ENCODE measurements at regions not wholly inside any gene's neighbourhood (a gene's known extent, or its start where the extent isn't known, plus 50 kb on each side); places are given as distances from the start of the nearest gene placed in this dataset.
A peak's percentile ranks its signal among the peaks of the same experiment; 100 is the strongest.

DNA sequence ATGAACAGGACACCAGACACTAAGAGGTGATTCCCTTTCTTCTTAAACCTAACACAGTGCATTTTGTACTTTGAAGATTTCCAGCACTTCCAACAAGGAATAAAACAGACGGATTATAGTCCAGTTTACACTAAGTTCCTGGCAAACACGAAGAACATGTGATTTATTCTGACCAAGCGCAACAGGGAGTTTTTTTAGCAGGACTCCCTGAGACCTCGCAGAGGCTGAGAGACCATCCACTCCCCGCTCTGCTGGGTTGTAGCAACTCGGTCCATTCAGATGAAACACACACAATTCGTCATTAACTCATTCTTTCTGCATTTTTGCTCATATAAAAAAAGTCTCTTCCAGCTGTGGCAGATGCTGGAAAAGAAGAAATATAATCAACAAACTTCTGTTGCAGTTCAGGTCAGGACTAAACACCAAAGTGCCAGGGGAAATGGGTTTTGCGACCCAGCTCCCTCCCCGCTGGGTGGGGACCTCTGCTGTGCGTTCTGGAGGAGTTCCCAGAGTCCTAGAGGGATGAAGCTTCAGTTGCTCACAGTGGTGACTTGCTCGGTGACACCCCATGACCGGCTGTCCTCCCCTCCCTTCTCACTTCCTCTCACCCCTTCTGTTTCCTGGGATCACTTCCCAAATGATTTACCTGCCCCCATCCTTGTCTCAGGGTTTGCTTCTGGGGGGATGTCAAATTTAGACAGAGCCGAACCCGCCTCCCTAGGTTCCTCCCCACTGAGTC is 52.5 kb downstream of the KCNF1 start:
- peaks cover 3% of the 10 kb centered on the region for H3K4me1 ChIP-seq (ENCODE audit: control insufficient read depth, low read depth, low read length)
- H4K8ac ChIP-seq (ENCODE audit: low read depth, low read length) = no peak overlapping the region
- no peak overlapping the region for H3K23ac ChIP-seq (ENCODE audit: low read length)
- no peaks in the 10 kb centered on the region for H3K27me3 ChIP-seq (ENCODE audit: insufficient read depth, low read length, poor library complexity)
- no peak overlapping the region for H3K4ac ChIP-seq (ENCODE audit: low read depth, low read length)
- no peaks in the 10 kb centered on the region for H3K79me1 ChIP-seq (ENCODE audit: low read length)
- no peaks in the 10 kb centered on the region for H3K36me3 ChIP-seq (ENCODE audit: control insufficient read depth, insufficient read depth, low read length)
- H4K5ac ChIP-seq (ENCODE audit: low read length) = no peak overlapping the region
- H3K18ac ChIP-seq (ENCODE audit: low read length) = no peak overlapping the region
- H3K4me3 ChIP-seq (ENCODE audit: low read length) = no peak overlapping the region
- H2BK120ac ChIP-seq (ENCODE audit: low read depth, low read length) = no peak overlapping the region
- no peak overlapping the region for H3K27ac ChIP-seq (ENCODE audit: low read depth, low read length)
- no CpG with 5 or more reads among the region's 14 CpGs for WGBS (ENCODE audit: extremely low coverage, insufficient coverage, low lambda C conversion rate)
- no peak overlapping the region for H3K4me2 ChIP-seq (ENCODE audit: low read length)
- no peak overlapping the region for H2BK15ac ChIP-seq (replicated peaks; ENCODE audit: low read depth)
- H2AK5ac ChIP-seq (ENCODE audit: low read length) = no peak overlapping the region
- H3K56ac ChIP-seq (ENCODE audit: low read length) = no peak overlapping the region
- no peak overlapping the region for H2BK5ac ChIP-seq (ENCODE audit: low read length)
- DNase-seq = no peak
- no peaks in the 10 kb centered on the region for H3K79me2 ChIP-seq (ENCODE audit: control insufficient read depth, insufficient read depth, low read length)
- no peak overlapping the region for H3K9ac ChIP-seq (ENCODE audit: low read length)

DNA sequence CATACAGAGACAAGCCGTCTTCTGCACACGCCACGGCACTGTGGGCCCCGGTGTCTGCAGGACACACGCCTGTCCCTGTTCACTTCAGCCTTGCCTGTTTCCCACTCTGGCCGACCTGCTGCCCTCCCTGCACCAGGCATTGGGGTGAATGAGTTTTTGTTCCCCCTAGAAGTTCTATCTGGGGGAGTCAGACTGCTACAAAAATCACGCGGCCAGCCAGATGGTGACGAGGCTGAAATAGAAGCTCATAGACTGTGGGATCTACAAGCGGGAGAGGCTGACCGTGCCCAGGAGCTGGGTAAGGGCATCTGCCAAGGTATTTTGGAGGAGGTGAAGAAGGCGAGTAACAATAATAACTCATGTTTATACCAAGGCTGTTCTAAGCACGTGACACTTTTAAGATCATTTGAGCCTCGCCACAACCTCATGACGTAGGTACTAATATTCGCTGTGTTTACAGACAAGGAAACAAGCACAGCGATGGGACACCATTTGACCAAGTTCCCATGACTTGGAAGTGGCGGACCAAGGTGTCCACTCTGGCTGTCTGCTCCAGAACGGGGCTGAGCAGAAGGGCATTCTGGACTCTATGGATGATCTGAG is 53.6 kb downstream of the KCNF1 start:
- WGBS (ENCODE audit: extremely low coverage, insufficient coverage, low lambda C conversion rate) = no CpG with 5 or more reads among the region's 19 CpGs
- Histone ChIP-seq H3K27ac (ENCODE audit: low read depth, low read length) (no peak overlapping the region), H3K79me1 (ENCODE audit: low read length) (no peaks in the 10 kb centered on the region), H2BK15ac (replicated peaks; ENCODE audit: low read depth) (no peak overlapping the region), H2BK5ac (ENCODE audit: low read length) (no peak overlapping the region), H3K27me3 (ENCODE audit: insufficient read depth, low read length, poor library complexity) (no peaks in the 10 kb centered on the region), H3K4me3 (ENCODE audit: low read length) (no peak overlapping the region), H3K23ac (ENCODE audit: low read length) (no peak overlapping the region), H3K79me2 (ENCODE audit: control insufficient read depth, insufficient read depth, low read length) (no peaks in the 10 kb centered on the region), H2AK5ac (ENCODE audit: low read length) (no peak overlapping the region), H3K4me2 (ENCODE audit: low read length) (no peak overlapping the region), H3K18ac (ENCODE audit: low read length) (no peak overlapping the region), H4K5ac (ENCODE audit: low read length) (no peak overlapping the region), H4K8ac (ENCODE audit: low read depth, low read length) (no peak overlapping the region), H2BK120ac (ENCODE audit: low read depth, low read length) (no peak overlapping the region), H3K4ac (ENCODE audit: low read depth, low read length) (no peak overlapping the region), H3K56ac (ENCODE audit: low read length) (peak overlapping the region; percentile 30), H3K4me1 (ENCODE audit: control insufficient read depth, low read depth, low read length) (peaks cover 3% of the 10 kb centered on the region), H3K36me3 (ENCODE audit: control insufficient read depth, insufficient read depth, low read length) (no peaks in the 10 kb centered on the region), H3K9ac (ENCODE audit: low read length) (no peak overlapping the region)
- no peak for DNase-seq

DNA sequence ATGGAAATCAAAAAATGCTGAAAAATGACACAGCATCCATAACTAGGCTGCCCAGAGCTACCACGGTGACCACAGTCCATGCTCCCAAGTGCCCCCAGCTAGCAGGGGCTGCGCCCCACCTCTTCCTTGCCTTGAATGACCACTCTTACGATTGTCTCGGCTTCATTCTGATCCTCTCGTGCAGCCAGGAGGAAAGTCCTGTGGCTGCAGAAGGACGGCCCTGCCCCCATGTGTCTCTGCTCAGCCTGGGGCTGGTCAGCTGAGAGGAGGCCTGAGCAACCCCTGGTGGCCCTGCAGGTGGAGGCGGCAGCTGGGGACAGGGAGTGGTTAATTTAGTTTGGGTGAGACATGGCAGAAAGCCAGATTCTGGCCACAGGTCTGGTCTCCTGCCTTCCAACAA is 54.3 kb downstream of the KCNF1 start:
- no peak overlapping the region for H3K9ac ChIP-seq (ENCODE audit: low read length)
- no peak overlapping the region for H4K8ac ChIP-seq (ENCODE audit: low read depth, low read length)
- H2BK5ac ChIP-seq (ENCODE audit: low read length) = no peak overlapping the region
- no peak overlapping the region for H4K5ac ChIP-seq (ENCODE audit: low read length)
- no peak overlapping the region for H3K23ac ChIP-seq (ENCODE audit: low read length)
- no peak for DNase-seq
- H3K4me1 ChIP-seq (ENCODE audit: control insufficient read depth, low read depth, low read length) = peaks cover 3% of the 10 kb centered on the region
- no peak overlapping the region for H2BK120ac ChIP-seq (ENCODE audit: low read depth, low read length)
- no peak overlapping the region for H2AK5ac ChIP-seq (ENCODE audit: low read length)
- H3K56ac ChIP-seq (ENCODE audit: low read length) = no peak overlapping the region
- no peaks in the 10 kb centered on the region for H3K36me3 ChIP-seq (ENCODE audit: control insufficient read depth, insufficient read depth, low read length)
- H3K4me2 ChIP-seq (ENCODE audit: low read length) = no peak overlapping the region
- H3K27me3 ChIP-seq (ENCODE audit: insufficient read depth, low read length, poor library complexity) = no peaks in the 10 kb centered on the region
- H3K18ac ChIP-seq (ENCODE audit: low read length) = no peak overlapping the region
- no peaks in the 10 kb centered on the region for H3K79me2 ChIP-seq (ENCODE audit: control insufficient read depth, insufficient read depth, low read length)
- H3K27ac ChIP-seq (ENCODE audit: low read depth, low read length) = no peak overlapping the region
- no peak overlapping the region for H3K4ac ChIP-seq (ENCODE audit: low read depth, low read length)
- no peaks in the 10 kb centered on the region for H3K79me1 ChIP-seq (ENCODE audit: low read length)
- WGBS (ENCODE audit: extremely low coverage, insufficient coverage, low lambda C conversion rate) = no CpG with 5 or more reads among the region's 7 CpGs
- H3K4me3 ChIP-seq (ENCODE audit: low read length) = no peak overlapping the region
- H2BK15ac ChIP-seq (replicated peaks; ENCODE audit: low read depth) = no peak overlapping the region

DNA sequence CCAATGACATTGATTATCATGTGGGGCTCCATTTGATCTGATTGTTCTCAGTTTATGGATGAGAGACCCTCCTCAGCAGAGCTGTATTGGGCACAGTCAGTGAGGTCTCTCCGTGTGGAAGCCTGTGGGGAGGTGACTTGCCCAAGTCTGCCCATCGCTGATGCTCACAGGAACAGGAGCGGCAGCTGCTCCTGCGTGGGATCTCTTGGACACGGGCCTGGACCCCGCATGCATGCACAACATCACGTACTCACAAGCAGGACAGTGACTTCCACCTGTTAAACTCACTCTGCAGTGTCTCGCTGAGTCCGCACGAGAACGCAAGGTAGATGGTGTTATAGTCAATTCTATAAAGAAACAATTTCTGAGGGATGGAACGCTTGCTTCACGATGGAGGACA is 55.0 kb downstream of the KCNF1 start:
- Histone ChIP-seq H3K4me1 (ENCODE audit: control insufficient read depth, low read depth, low read length) (peaks cover 3% of the 10 kb centered on the region), H3K56ac (ENCODE audit: low read length) (no peak overlapping the region), H3K79me1 (ENCODE audit: low read length) (no peaks in the 10 kb centered on the region), H3K9ac (ENCODE audit: low read length) (no peak overlapping the region), H2BK120ac (ENCODE audit: low read depth, low read length) (no peak overlapping the region), H3K18ac (ENCODE audit: low read length) (no peak overlapping the region), H3K4me2 (ENCODE audit: low read length) (no peak overlapping the region), H3K79me2 (ENCODE audit: control insufficient read depth, insufficient read depth, low read length) (no peaks in the 10 kb centered on the region), H2BK5ac (ENCODE audit: low read length) (no peak overlapping the region), H4K5ac (ENCODE audit: low read length) (no peak overlapping the region), H4K8ac (ENCODE audit: low read depth, low read length) (no peak overlapping the region), H3K4ac (ENCODE audit: low read depth, low read length) (no peak overlapping the region), H3K23ac (ENCODE audit: low read length) (no peak overlapping the region), H3K27me3 (ENCODE audit: insufficient read depth, low read length, poor library complexity) (no peaks in the 10 kb centered on the region), H2AK5ac (ENCODE audit: low read length) (no peak overlapping the region), H2BK15ac (replicated peaks; ENCODE audit: low read depth) (no peak overlapping the region), H3K36me3 (ENCODE audit: control insufficient read depth, insufficient read depth, low read length) (no peaks in the 10 kb centered on the region), H3K4me3 (ENCODE audit: low read length) (no peak overlapping the region), H3K27ac (ENCODE audit: low read depth, low read length) (no peak overlapping the region)
- DNase-seq = no peak
- no CpG with 5 or more reads among the region's 13 CpGs for WGBS (ENCODE audit: extremely low coverage, insufficient coverage, low lambda C conversion rate)

DNA sequence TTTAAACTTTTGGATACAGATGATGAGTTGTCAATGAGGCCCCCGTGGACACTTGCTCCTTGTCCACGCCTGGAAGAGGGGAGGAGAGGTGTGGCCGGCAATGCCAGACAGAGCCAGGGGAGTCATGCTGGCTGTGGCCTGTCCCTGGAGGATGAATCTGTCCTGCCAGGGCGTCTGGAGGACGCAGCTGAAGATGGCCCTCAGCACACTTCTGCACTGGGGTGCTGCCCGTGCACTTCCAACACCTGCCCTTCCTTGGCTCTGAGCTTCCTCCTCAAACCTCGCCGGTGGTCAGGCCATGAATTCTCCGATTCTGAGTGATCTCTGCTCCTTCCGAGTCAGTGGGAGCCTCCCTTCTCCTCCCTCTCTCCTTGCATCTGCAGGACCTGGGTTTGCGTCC is 56.4 kb downstream of the KCNF1 start:
- H3K4ac ChIP-seq (ENCODE audit: low read depth, low read length) = no peak overlapping the region
- H4K8ac ChIP-seq (ENCODE audit: low read depth, low read length) = no peak overlapping the region
- H3K56ac ChIP-seq (ENCODE audit: low read length) = no peak overlapping the region
- no peak overlapping the region for H3K9ac ChIP-seq (ENCODE audit: low read length)
- H3K79me1 ChIP-seq (ENCODE audit: low read length) = no peaks in the 10 kb centered on the region
- no peaks in the 10 kb centered on the region for H3K36me3 ChIP-seq (ENCODE audit: control insufficient read depth, insufficient read depth, low read length)
- H3K23ac ChIP-seq (ENCODE audit: low read length) = no peak overlapping the region
- no peak overlapping the region for H4K5ac ChIP-seq (ENCODE audit: low read length)
- no peak overlapping the region for H3K4me3 ChIP-seq (ENCODE audit: low read length)
- WGBS (ENCODE audit: extremely low coverage, insufficient coverage, low lambda C conversion rate) = no CpG with 5 or more reads among the region's 11 CpGs
- H3K4me1 ChIP-seq (ENCODE audit: control insufficient read depth, low read depth, low read length) = peaks cover 3% of the 10 kb centered on the region
- no peak overlapping the region for H2BK5ac ChIP-seq (ENCODE audit: low read length)
- H3K18ac ChIP-seq (ENCODE audit: low read length) = no peak overlapping the region
- H3K79me2 ChIP-seq (ENCODE audit: control insufficient read depth, insufficient read depth, low read length) = no peaks in the 10 kb centered on the region
- no peak overlapping the region for H3K4me2 ChIP-seq (ENCODE audit: low read length)
- H2BK15ac ChIP-seq (replicated peaks; ENCODE audit: low read depth) = no peak overlapping the region
- H3K27ac ChIP-seq (ENCODE audit: low read depth, low read length) = no peak overlapping the region
- no peak overlapping the region for H2AK5ac ChIP-seq (ENCODE audit: low read length)
- H2BK120ac ChIP-seq (ENCODE audit: low read depth, low read length) = no peak overlapping the region
- H3K27me3 ChIP-seq (ENCODE audit: insufficient read depth, low read length, poor library complexity) = no peaks in the 10 kb centered on the region
- DNase-seq = no peak

DNA sequence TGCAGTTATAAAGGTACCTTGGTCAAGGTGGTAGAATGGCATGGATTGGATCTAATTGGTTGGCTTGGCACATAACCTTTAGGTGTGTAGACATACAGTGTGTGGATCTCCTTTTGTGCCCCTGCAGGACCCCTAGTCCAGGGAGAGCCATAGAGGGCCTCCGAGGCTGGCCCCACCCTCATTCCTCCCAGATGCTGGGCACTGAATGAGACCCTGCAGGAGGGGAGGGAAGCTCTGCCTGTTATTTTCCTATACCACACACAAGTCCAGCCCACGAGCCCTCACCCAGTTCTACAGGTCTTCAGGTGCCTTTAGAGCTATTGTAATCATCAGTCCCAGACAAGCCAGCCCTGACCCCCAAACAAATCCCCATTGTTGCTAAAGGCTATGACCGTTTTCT is 58.9 kb downstream of the KCNF1 start:
- no peak overlapping the region for H4K8ac ChIP-seq (ENCODE audit: low read depth, low read length)
- H3K36me3 ChIP-seq (ENCODE audit: control insufficient read depth, insufficient read depth, low read length) = no peaks in the 10 kb centered on the region
- H3K27me3 ChIP-seq (ENCODE audit: insufficient read depth, low read length, poor library complexity) = no peaks in the 10 kb centered on the region
- no peak overlapping the region for H3K4me3 ChIP-seq (ENCODE audit: low read length)
- no peak overlapping the region for H3K9ac ChIP-seq (ENCODE audit: low read length)
- no CpG with 5 or more reads among the region's 3 CpGs for WGBS (ENCODE audit: extremely low coverage, insufficient coverage, low lambda C conversion rate)
- H3K56ac ChIP-seq (ENCODE audit: low read length) = no peak overlapping the region
- no peaks in the 10 kb centered on the region for H3K4me1 ChIP-seq (ENCODE audit: control insufficient read depth, low read depth, low read length)
- H3K79me2 ChIP-seq (ENCODE audit: control insufficient read depth, insufficient read depth, low read length) = no peaks in the 10 kb centered on the region
- H4K5ac ChIP-seq (ENCODE audit: low read length) = no peak overlapping the region
- no peak overlapping the region for H2BK5ac ChIP-seq (ENCODE audit: low read length)
- no peak overlapping the region for H2BK120ac ChIP-seq (ENCODE audit: low read depth, low read length)
- H2AK5ac ChIP-seq (ENCODE audit: low read length) = no peak overlapping the region
- H3K4me2 ChIP-seq (ENCODE audit: low read length) = no peak overlapping the region
- H3K27ac ChIP-seq (ENCODE audit: low read depth, low read length) = no peak overlapping the region
- no peak overlapping the region for H2BK15ac ChIP-seq (replicated peaks; ENCODE audit: low read depth)
- no peak overlapping the region for H3K23ac ChIP-seq (ENCODE audit: low read length)
- H3K18ac ChIP-seq (ENCODE audit: low read length) = no peak overlapping the region
- no peaks in the 10 kb centered on the region for H3K79me1 ChIP-seq (ENCODE audit: low read length)
- no peak for DNase-seq
- no peak overlapping the region for H3K4ac ChIP-seq (ENCODE audit: low read depth, low read length)
